OCI-LY3 (cell line): ENCODE measurements at regions not wholly inside any gene's neighbourhood (a gene's known extent, or its start where the extent isn't known, plus 50 kb on each side); places are given as distances from the start of the nearest gene placed in this dataset.

ENCODE experiments used
- H2AFZ ChIP-seq: fragments of 200-600, 300-600 bp; shearing (Covaris generic); 2 replicates; pipeline ENCODE4 v1.6.0; 2014; ENCODE audit warnings: antibody characterized with exemption, low read depth, low read length
- H3K27ac ChIP-seq: fragments of 200-600, 300-600 bp; sonication (generic); 2 replicates; pipeline ENCODE4 v1.5.1; 2014; ENCODE audit warnings: mild to moderate bottlenecking, low read length, moderate library complexity, mixed read lengths
- H3K27me3 ChIP-seq: fragments of 200-600, 300-600 bp; sonication (generic); 2 replicates; pipeline ENCODE4 v1.6.1; 2014; ENCODE audit warnings: low read depth, low read length, mixed read lengths
- H3K36me3 ChIP-seq: fragments of 200-600, 300-600 bp; sonication (generic); replicated peaks from 2 replicates; pipeline ENCODE3; 2014; ENCODE audit warnings: low read depth, low read length, mixed read lengths
- H3K4me1 ChIP-seq: fragments of 300-600, 200-600 bp; sonication (generic); 2 replicates; pipeline ENCODE4 v1.6.1; 2014; ENCODE audit warnings: low read length, mixed read lengths
- H3K4me2 ChIP-seq: fragments of 200-600, 300-600 bp; sonication (generic); 2 replicates; pipeline ENCODE4 v1.6.1; 2014; ENCODE audit warnings: low read length, mixed read lengths
- H3K4me3 ChIP-seq: fragments of 300-600, 200-600 bp; sonication (generic); 2 replicates; pipeline ENCODE4 v1.5.1; 2014; ENCODE audit warnings: antibody characterized with exemption, mild to moderate bottlenecking, low read length, moderate library complexity
- H3K79me2 ChIP-seq: fragments of 300-600, 200-600 bp; shearing (Covaris generic); 2 replicates; pipeline ENCODE4 v1.6.1; 2014; ENCODE audit warnings: mild to moderate bottlenecking, low read length, mixed read lengths
- H3K9ac ChIP-seq: fragments of 300-600, 200-600 bp; shearing (Covaris generic); 2 replicates; pipeline ENCODE4 v1.6.0; 2014; ENCODE audit warnings: mild to moderate bottlenecking, low read length, moderate library complexity
- H3K9me3 ChIP-seq: fragments of 200-600, 300-600 bp; shearing (Covaris generic); 2 replicates; pipeline ENCODE4 v1.6.1; 2014; ENCODE audit warnings: low read length, mixed read lengths; ENCODE audit not compliant: insufficient read depth
- H4K20me1 ChIP-seq: fragments of 200-600, 300-600 bp; sonication (generic); 2 replicates; pipeline ENCODE4 v1.6.1; 2016; ENCODE audit warnings: low read length, mixed read lengths; ENCODE audit not compliant: insufficient read depth
- CTCF ChIP-seq: fragments of 200-600, 300-600 bp; sonication (generic); IDR thresholded peaks from 2 replicates; pipeline ENCODE4 v1.5.1; 2014; ENCODE audit warnings: antibody characterized with exemption, low read length, low read depth
- EZH2phosphoT487 ChIP-seq: fragments of 200-600 bp; shearing (Covaris generic); IDR thresholded peaks from 2 replicates; pipeline ENCODE4 v1.6.1; 2018; ENCODE audit warnings: antibody characterized with exemption, mixed run types, low read depth

GRCh38 chr18:8463791-8464190, 145.4 kb upstream of the RAB12 start:
- TF ChIP-seq CTCF (no peak), EZH2phosphoT487 (no peak)
- Histone ChIP-seq H3K36me3 (no peaks in the 10 kb centered on the region), H2AFZ (no peak overlapping the region), H4K20me1 (no peaks in the 10 kb centered on the region), H3K79me2 (no peaks in the 10 kb centered on the region), H3K4me1 (no peaks in the 10 kb centered on the region), H3K9ac (no peak overlapping the region), H3K27me3 (peaks cover 11% of the 10 kb centered on the region; the same call in 1 of the 2 replicates), H3K27ac (no peak overlapping the region), H3K4me2 (no peak overlapping the region), H3K9me3 (no peaks in the 10 kb centered on the region), H3K4me3 (no peak overlapping the region)

DNA sequence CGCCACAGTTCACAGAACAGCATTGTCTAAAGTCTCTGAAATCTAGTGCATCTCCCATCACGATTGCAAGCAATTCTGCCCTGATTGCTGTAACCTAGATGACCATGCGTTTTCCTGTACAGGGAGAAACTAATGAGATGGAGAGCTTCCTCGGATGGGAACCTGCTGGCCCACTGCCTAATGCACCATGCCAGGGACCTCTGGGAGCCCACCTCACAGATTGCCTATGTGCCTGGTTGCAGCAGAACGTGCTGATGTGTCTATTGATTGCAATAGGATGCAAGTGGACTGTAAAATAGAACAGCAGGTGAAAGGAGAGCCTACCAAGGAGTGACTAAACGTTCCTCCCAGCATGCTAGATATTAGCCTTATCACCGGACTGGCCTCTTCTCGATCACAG, 141.0 kb upstream of the RAB12 start:
- Histone ChIP-seq H3K9ac (no peak overlapping the region), H3K27me3 (peaks cover 11% of the 10 kb centered on the region; the same call in 1 of the 2 replicates), H3K79me2 (no peaks in the 10 kb centered on the region), H3K4me2 (no peak overlapping the region), H3K4me3 (no peak overlapping the region), H3K27ac (no peak overlapping the region), H2AFZ (no peak overlapping the region), H4K20me1 (no peaks in the 10 kb centered on the region), H3K9me3 (no peaks in the 10 kb centered on the region), H3K36me3 (no peaks in the 10 kb centered on the region), H3K4me1 (no peaks in the 10 kb centered on the region)
- TF ChIP-seq CTCF (no peak), EZH2phosphoT487 (no peak)

DNA sequence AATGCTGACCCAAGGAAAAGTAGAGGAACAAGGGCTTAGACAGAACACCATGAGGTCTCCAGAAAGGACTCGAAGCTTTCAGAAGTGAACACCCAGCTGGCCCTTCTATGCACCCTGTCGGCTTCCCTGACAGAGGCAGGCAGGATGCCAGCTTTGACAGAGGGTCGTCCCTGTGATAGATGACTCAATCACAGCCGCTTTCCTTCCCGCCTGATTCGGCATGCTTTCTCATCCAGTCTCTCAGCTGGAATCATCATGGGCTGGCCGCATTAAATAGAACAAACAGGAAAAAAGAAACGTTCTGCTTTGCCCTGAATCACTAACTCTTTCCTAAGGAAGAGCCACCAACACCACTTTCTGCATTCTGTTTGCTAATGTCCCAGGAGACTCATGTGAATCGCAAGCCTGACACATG, 140.3 kb upstream of the RAB12 start:
- Histone ChIP-seq H3K27ac (no peak overlapping the region), H2AFZ (no peak overlapping the region), H3K4me2 (no peak overlapping the region), H4K20me1 (no peaks in the 10 kb centered on the region), H3K27me3 (peaks cover 16% of the 10 kb centered on the region), H3K4me3 (no peak overlapping the region), H3K79me2 (no peaks in the 10 kb centered on the region), H3K4me1 (no peaks in the 10 kb centered on the region), H3K9me3 (no peaks in the 10 kb centered on the region), H3K36me3 (no peaks in the 10 kb centered on the region), H3K9ac (no peak overlapping the region)
- TF ChIP-seq CTCF (no peak), EZH2phosphoT487 (no peak)

DNA sequence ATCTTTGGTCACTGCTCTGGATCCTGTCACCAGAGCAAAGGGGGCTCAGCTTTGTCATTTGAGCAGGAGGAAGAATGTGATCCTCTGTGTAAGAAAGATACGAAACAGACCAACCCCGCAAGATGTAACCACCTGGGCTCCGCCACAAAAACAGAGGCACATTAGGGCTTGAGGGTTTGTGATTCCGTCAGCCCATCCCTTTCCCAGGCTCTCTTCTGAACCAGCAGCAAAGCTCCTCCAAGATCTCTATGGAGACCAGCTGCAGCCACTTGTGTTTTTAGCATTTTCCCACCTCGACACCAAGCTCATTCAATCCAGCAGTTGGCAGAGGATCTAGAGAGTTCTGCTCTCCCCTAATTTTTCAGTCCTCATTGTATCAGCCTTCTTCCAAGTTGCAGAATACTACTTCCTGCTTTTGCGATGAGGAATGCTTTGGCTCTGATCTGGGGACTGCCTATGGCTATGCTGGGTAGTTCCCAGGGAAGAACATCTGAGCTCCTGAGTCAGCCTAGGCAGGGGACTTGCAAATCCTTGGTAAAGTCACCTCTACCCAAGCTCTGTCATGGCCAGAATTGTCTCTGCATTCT, 139.6 kb upstream of the RAB12 start:
- Histone ChIP-seq H3K27me3 (peaks cover 14% of the 10 kb centered on the region), H3K9me3 (no peaks in the 10 kb centered on the region), H3K9ac (no peak overlapping the region), H3K36me3 (no peaks in the 10 kb centered on the region), H3K27ac (no peak overlapping the region), H3K4me2 (no peak overlapping the region), H3K4me1 (no peaks in the 10 kb centered on the region), H3K4me3 (no peak overlapping the region), H4K20me1 (no peaks in the 10 kb centered on the region), H3K79me2 (no peaks in the 10 kb centered on the region), H2AFZ (no peak overlapping the region)
- TF ChIP-seq CTCF: no peak
- TF ChIP-seq EZH2phosphoT487: no peak
